CD4-positive, alpha-beta T cell treated with Interleukin-10 for 1 hour (primary cell): ENCODE measurements at regions not wholly inside any gene's neighbourhood (a gene's known extent, or its start where the extent isn't known, plus 50 kb on each side); places are given as distances from the start of the nearest gene placed in this dataset.
"Not testable (repeated sequence)": the region's sequence is repeated elsewhere in the genome, so short reads cannot be mapped to it uniquely, and the experiment has no call there.

Experiments used
- DNase-seq: peaks from one replicate; pipeline ENCODE4 v3.0.0-alpha.2; 2020

- DNase-seq: no peak
These were observed 51.0 kb upstream of the RCBTB2 start for GRCh38 chr13:48583859-48584311.

GRCh38 chr13:48585456-48585840 is 52.6 kb upstream of the RCBTB2 start:
- DNase-seq: no peak

- peak; percentile 15 for DNase-seq
These were observed 53.8 kb upstream of the RCBTB2 start for GRCh38 chr13:48586591-48587103.

GRCh38 chr13:48588120-48588519 is 55.2 kb upstream of the RCBTB2 start:
- DNase-seq: no peak

- DNase-seq: no peak
These were observed 57.4 kb upstream of the RCBTB2 start for GRCh38 chr13:48590141-48590901.

GRCh38 chr13:48591124-48591872 is 58.4 kb upstream of the RCBTB2 start:
- DNase-seq: not testable (repeated sequence)

GRCh38 chr13:48591889-48592687 is 59.2 kb upstream of the RCBTB2 start:
- no peak for DNase-seq

- DNase-seq: no peak
These were observed 59.8 kb upstream of the RCBTB2 start for GRCh38 chr13:48592688-48593049.

- no peak for DNase-seq
These were observed 60.2 kb upstream of the CYSLTR2 start for GRCh38 chr13:48593536-48593935.

- no peak for DNase-seq
These were observed 59.5 kb upstream of the CYSLTR2 start for GRCh38 chr13:48594096-48594815.

GRCh38 chr13:48595431-48596429 is 58.0 kb upstream of the CYSLTR2 start:
- DNase-seq: peak; percentile 76

- no peak for DNase-seq
These were observed 53.1 kb upstream of the CYSLTR2 start for GRCh38 chr13:48600374-48601364.

GRCh38 chr13:48602296-48603016 is 51.3 kb upstream of the CYSLTR2 start:
- no peak for DNase-seq

- no peak for DNase-seq
These were observed 50.4 kb upstream of the CYSLTR2 start for GRCh38 chr13:48603375-48603774.
